ENCODE measurements at regions not wholly inside any gene's neighbourhood (a gene's known extent, or its start where the extent isn't known, plus 50 kb on each side); places are given as distances from the start of the nearest gene placed in this dataset.

GRCh38 chr2:120929829-120930228 is 194.2 kb downstream of the GLI2 start:
- TF ChIP-seq CTCF (IDR thresholded peaks at IDR 0.05) (no peak), POLR2A (IDR thresholded peaks at IDR 0.05) (no peak)
- peaks cover 0 to 15% (median 0%) of the 10 kb centered on the region in 4 donors for H3K4me1 ChIP-seq
- no peaks in the 10 kb centered on the region for H3K27me3 ChIP-seq
- no peak for DNase-seq
- no peak overlapping the region for H3K4me3 ChIP-seq
- no peak overlapping the region for H3K27ac ChIP-seq
- no peaks in the 10 kb centered on the region for H3K36me3 ChIP-seq
- no peaks in the 10 kb centered on the region for H3K9me3 ChIP-seq

- Histone ChIP-seq H3K27me3 (no peaks in the 10 kb centered on the region), H3K27ac (no peak overlapping the region), H3K4me3 (no peak overlapping the region), H3K9me3 (no peaks in the 10 kb centered on the region), H3K36me3 (no peaks in the 10 kb centered on the region), H3K4me1 (peaks cover 0 to 19% (median under 1%) of the 10 kb centered on the region in 4 donors)
- TF ChIP-seq CTCF (IDR thresholded peaks at IDR 0.05) (no peak), POLR2A (IDR thresholded peaks at IDR 0.05) (no peak)
- no peak for DNase-seq
Measured at GRCh38 chr2:120930236-120930635, 194.6 kb downstream of the GLI2 start.

GRCh38 chr2:120930864-120931263 is 195.2 kb downstream of the GLI2 start:
- Histone ChIP-seq H3K36me3 (no peaks in the 10 kb centered on the region), H3K4me3 (no peak overlapping the region), H3K27ac (no peak overlapping the region), H3K4me1 (peaks cover 0 to 25% (median 2%) of the 10 kb centered on the region in 4 donors), H3K27me3 (no peaks in the 10 kb centered on the region), H3K9me3 (no peaks in the 10 kb centered on the region)
- TF ChIP-seq CTCF (IDR thresholded peaks at IDR 0.05): no peak
- no peak for TF ChIP-seq POLR2A (IDR thresholded peaks at IDR 0.05)
- no peak for DNase-seq

- no peak for DNase-seq
- Histone ChIP-seq H3K36me3 (no peaks in the 10 kb centered on the region), H3K27me3 (no peaks in the 10 kb centered on the region), H3K4me3 (no peak overlapping the region), H3K27ac (no peak overlapping the region), H3K9me3 (no peaks in the 10 kb centered on the region), H3K4me1 (peaks cover 0 to 33% (median 2%) of the 10 kb centered on the region in 4 donors)
- no peak for TF ChIP-seq POLR2A (IDR thresholded peaks at IDR 0.05)
- no peak for TF ChIP-seq CTCF (IDR thresholded peaks at IDR 0.05)
Measured at GRCh38 chr2:120932472-120932871, 196.8 kb downstream of the GLI2 start.

GRCh38 chr2:120932881-120933280 is 197.2 kb downstream of the GLI2 start:
- no peak overlapping the region for H3K27ac ChIP-seq
- no peaks in the 10 kb centered on the region for H3K9me3 ChIP-seq
- H3K27me3 ChIP-seq: no peaks in the 10 kb centered on the region
- TF ChIP-seq POLR2A (IDR thresholded peaks at IDR 0.05): no peak
- TF ChIP-seq CTCF (IDR thresholded peaks at IDR 0.05): no peak
- DNase-seq: no peak
- H3K4me1 ChIP-seq: peaks cover 0 to 37% (median 2%) of the 10 kb centered on the region in 4 donors
- no peaks in the 10 kb centered on the region for H3K36me3 ChIP-seq
- no peak overlapping the region for H3K4me3 ChIP-seq
